GM18507 (cell line): ENCODE measurements at regions not wholly inside any gene's neighbourhood (a gene's known extent, or its start where the extent isn't known, plus 50 kb on each side); places are given as distances from the start of the nearest gene placed in this dataset.

Experiments
- DNase-seq: peaks from one replicate; pipeline ENCODE4 v3.0.0; 2011; ENCODE audit warnings: low read depth; ENCODE audit not compliant: insufficient read length; ENCODE audit errors: extremely low spot score
- FAIRE-seq: peaks from 2 replicates; lab custom pipeline; 2011; peaks lifted over from hg19 to GRCh38; lab: Jason Lieb, UNC

DNA sequence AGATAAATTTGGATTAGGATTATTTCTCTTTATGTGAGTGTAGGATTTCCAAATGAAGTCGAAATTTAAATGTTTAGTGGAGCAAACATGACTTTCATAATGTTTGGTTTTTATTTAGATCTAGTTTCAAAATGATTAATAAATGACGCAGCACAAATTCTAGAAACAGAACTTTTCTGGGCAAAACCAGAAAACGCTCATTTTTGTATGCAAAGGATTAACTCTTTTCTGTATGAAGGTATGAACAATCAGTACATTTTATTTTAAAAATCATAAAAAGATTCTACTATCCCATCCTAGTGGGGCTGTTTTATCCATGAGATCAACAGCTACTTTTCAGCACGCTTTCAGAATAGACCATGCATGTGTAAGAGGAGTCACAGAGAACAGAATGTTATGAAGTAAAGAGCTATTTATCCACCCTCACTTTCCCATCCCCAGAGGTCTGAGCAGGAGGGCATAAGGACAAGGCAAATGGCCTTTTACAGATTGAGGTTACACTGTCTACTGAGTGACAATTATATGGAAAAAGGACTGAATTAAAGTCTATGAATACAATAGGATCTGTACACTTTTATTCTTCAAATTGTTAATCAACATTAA, 270.8 kb downstream of the ZEB2 start:
- DNase-seq (no peak), FAIRE-seq (peak; percentile 60)

DNA sequence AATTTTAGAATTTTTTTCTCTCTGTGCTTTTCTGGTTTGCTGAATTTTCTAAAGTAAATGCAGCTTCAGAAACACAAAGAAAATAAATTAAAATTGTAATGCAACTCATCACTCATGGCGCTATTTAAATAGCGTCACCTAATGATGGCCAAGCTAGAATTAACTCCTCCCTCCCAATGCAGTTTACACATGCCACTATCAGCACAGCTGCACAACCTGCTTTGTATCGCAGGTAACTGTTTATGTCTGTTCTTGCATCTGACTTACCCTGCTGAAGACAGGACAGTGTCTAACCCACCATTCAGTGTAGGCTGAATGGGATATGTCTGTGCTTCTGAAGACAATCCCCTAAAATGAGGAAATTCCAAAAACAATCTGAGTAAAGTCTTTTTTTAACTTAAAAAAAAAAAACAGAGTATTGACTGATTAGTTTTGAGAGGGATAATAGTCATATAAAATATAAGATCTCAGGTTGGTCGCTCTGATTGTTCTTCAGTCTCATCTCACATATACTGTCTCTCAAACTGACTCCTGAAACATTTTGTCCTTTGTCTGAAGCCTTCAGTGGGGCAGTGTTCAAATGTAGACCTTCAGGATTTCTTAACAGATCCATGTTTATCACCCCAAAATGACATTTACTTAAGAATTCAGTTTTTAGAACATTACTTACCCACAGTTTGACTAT, 271.4 kb downstream of the ZEB2 start:
- FAIRE-seq (peak; percentile 44), DNase-seq (no peak)

DNA sequence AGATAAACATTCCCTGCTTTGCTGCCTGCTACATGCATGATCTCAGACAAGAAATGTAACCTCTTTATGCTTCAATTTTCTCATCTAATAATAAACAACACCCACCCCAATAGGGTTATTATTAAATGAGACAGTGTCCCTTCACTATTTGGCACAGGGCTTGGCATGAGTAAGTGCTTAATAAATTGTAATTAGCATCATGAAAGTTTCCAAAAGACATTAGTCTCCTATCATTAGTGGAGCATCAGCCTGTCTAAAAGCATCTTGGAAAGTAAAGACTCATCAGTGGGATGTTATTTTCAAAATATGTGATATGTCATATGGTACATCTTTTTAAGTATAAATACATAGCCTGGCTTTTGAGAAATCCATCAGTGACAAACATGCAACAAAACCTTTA, 275.0 kb downstream of the ZEB2 start:
- DNase-seq = no peak
- FAIRE-seq = peak; percentile 36

DNA sequence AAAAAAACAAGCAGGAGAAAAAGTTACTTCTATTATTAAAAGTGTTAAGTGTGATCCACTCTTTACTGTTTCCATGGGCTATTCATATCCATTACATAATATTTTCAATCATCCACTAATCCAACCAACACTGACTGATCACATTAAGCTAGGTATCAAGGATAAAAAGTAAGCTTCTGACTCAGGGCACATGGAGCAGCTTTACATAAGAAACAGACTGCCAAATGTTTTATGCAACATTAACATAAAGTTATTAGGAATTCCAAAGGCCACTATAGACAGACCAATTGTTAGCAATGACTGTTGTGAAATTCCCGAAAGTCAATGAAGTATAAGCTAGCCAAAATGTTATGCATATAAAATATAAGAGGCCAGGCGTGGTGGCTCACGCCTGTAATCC, 277.6 kb downstream of the ZEB2 start:
- DNase-seq = no peak
- FAIRE-seq = no peak

DNA sequence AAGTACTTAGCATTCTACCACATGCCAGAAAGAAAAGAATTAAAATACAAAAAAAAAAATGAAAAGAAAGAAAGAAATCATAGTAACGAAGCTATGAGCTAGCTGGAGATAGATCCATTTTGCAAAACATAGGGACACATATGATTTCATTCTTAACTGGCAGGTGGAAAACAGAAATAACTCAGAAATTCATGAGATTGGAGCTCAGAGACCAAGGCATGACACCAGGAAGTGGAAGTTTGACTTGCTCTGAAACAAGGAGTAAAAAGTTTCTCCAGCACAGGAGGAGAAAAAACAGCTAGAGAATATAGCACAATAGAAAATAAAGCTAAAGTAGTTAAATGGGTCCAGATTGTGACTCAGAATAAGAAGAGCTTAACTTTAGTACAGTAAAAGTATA, 278.1 kb downstream of the ZEB2 start:
- FAIRE-seq (peak; percentile 78), DNase-seq (no peak)

DNA sequence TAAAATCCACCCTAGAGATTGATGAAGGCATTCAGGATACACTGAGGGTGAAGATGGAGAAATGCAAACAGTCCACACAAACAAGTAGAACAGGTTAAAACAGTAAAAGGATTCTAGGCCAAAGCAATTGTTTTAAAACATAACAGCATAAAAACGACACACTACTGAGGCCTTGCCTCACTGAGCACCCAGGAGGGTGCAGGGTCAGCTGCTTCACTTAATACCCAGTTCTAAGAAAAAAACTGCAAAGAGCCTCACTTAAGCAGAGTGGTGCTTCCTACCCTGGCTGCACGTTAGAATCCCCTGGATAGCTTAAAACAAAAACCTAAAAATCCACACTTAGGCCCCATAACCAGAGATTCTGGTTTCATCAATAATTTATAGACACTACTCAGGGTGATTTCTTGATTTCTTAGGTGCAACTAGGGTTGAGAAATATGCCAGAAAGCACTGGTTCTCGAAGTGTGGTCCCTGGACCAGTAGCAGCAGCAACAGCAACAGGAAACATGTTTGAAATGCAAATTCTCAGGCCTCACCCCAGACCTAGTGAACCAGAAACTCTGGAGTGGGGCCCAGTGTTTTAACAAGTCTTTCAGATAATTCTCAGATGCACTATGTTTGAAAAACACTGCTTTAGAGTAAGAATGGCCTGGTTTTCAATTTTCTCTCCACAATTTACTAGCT, 279.1 kb downstream of the ZEB2 start:
- peak; percentile 98 for FAIRE-seq
- no peak for DNase-seq

DNA sequence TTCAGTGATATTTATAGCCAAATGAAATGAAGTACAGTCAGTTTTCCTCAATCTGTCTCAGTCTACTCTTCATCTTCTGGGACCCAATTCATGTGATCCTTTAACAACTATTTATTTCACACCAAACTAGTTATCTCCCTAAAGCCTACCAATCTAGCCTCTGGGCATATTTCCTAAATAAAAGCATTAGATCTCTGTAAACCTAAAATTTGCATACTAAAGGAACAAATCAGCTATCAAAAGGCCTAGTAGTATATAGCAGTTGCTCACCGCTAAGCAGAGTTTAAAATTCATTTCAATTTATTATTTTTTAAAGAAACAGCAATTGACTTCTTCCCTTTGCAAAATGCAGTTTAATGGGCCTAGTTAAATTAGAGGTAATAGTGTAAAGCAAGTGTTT, 280.2 kb downstream of the ZEB2 start:
- DNase-seq = no peak
- FAIRE-seq = peak; percentile 42

DNA sequence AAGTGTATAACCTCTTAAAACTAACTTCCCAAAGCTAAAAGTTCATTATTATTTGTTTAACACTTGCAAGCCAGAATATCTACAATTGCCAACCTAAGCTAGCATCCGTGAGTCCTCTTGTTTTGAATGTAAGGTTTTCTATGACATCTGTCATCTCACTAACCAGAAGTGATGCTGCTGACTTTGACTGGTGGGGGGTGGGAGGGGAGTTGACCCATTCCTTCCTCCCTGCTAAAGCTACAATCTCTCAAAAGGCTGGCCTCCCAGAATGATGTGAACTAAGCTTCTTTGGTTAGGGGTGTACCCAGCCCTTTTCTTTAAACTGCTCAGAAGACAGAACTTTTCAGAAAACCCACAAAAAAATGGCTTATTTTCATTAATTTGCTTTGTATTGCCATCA, 280.6 kb downstream of the ZEB2 start:
- FAIRE-seq (peak; percentile 33), DNase-seq (no peak)

DNA sequence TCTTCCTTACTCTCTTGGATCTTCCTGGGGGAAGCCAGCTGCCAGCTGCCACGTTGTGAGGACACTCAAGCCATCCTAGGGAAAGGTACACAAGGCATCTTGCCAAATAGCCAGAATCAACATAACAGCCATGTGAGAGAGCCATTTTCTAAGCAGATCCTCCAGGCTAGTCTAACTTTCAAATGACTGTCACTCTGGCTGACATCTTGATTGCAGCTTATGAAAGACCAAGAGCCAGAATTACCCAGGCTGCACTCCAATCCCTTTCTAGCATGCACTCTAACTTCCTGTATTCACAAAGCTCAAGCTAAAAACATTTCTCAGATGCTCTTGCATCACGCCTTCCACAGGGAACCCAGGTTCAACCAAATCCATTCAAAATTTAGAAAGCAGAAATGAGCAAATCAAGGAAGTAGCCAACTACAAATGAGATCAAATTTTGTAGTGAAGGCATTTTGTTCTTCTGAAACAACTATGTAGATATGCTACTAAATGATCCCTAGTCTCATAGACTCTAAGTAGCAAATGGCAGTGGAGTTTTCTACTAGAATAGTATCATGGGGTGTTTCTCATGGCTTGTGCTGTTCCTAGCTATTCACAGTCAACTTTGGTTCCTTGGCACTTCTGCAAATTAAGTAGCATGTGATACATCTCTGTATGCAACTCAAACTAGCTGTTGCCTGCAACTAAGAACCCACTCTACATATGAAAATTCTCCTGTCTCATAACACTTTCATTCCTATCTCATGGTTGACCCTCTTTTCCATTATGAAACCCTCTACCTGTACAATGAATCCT, 281.9 kb downstream of the ZEB2 start:
- FAIRE-seq = peak; percentile 56
- no peak for DNase-seq

DNA sequence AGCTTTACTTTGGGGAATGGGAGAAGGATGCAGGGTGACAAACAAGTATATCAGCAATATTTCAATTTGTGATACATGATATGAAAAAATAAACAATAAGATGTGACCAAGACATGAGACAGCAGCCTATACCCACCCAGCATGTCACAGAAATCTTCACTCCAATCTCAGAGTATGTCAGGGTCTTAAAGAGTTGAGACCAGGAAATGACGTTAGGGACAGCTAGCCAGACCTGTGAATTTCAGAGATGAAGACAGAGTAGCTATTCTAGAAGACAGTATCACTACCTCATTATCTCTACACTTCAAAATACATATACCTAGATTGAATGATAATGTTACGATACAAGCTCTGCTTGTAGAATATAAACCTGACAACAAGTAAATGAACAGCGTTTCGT, 282.8 kb downstream of the ZEB2 start:
- peak; percentile 49 for FAIRE-seq

DNA sequence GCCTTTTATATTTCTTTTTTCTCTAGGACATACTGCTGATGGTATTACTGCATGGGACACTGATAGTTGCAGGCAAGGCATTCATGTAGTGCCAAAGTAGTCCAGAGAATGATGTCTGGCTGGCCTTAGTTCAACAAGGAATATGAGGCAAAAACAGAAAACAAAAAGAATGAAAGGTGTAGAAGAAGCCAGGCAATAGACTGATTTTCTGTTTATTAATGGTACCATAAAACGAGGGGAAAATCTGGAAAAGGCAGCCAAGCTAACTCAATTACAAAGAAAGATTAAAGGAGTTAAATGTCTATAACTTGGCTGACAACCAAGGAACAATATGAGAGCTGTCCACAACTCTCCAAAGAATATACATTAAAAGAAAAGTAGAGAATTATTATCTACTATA, 284.9 kb downstream of the ZEB2 start:
- FAIRE-seq (no peak), DNase-seq (no peak)

More for the DNA sequence above, 282.8 kb downstream of the ZEB2 start:
- DNase-seq = no peak

DNA sequence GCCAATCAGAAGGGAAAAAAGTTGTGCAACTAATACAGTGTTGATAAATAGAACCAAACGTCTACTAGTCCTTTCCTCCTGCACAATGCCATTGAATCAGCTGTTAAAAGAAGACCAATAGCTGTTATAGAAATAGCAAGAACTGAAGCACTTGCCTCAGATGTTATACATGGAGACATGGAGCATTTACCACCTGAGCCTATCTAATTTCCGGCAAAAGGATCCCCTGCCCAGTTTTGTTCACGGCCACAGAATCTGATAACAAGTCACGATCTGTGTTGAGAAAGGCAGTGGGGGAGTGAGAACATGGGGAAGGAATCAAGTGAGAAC, 285.4 kb downstream of the ZEB2 start:
- FAIRE-seq (no peak), DNase-seq (no peak)

DNA sequence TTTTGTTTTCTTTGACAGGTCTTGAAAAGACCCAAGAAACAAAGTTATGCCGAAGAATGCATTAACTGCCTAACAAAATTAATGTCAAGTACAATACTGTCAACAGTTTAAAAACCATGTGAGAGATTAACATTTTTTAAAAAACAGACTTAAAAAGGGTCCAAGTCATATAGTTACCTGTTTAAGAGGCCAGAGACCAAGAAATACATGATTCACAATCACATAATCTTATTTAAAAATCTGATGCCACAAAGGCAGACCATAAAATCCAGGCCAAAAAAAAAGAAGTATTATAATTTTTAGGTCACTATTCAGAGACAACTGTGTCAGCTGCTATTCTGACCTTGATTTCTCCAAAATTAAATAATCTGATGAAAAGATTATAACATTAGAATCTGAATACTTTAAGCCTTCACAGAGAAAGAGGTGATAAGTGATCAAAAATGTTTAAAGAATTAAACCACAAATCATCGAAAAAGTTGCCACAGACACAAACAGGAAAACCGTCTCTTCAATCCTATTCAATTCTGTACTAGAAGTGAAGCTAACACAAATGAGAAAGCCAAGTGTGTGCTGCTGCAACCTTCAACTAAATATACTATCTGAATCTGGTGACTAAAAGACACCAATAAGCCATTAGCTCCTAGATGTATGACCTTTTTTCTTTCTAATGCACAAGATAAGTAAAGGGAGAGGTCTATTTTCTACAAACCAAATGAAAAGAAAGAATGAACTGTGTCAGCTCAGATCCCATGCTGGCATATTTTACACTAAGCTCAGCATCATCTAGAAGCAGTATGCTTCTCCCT, 286.0 kb downstream of the ZEB2 start:
- DNase-seq (no peak), FAIRE-seq (peak; percentile 15)

DNA sequence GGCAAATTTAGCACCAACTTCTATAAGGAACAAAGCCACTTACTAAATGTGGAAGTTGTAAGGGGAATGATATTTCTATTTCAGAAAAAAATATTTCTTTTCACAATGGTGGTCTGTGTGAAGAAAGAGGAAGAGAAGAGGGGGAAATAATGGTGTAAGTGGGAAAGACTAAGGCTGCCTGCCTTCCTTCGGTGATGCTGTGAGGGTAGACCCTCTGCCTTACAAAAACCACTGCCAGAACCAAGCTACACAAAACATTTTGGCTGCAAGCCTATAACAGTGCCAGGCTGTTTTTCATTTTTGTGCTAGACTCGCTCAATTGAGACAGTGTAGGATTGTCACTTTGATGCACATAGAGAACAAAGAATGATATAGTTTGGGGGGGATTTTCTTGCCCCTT, 286.6 kb downstream of the ZEB2 start:
- DNase-seq = no peak
- no peak for FAIRE-seq

DNA sequence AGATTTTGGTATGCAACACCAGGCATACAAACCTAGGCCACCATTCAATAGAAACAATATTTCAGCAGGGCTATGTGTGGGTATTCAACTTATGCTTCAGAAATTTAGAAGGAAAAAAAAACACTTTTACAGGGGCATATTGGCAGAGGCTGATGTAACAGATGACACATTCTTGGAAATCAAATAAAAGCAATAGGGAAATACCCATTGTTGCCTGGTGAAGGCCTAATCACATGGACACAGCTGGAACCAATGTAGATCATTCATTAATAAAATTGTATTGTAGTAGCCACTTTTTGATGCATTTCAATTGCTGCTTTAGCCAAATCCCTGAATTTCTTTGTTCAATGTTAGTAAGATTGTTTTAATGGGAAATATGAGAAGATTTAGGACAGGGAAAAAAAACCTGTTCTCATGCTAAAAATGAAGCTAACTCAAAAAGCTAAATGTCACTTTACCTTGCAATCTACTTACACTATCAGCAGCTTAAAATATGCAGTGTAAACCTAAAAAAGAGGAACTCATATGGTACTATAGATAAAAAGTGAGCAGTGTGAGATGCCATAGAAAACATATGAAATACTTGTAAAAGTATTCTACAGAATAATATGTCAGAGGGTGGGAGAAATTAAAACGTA, 289.4 kb downstream of the ZEB2 start:
- DNase-seq = no peak
- FAIRE-seq = no peak

DNA sequence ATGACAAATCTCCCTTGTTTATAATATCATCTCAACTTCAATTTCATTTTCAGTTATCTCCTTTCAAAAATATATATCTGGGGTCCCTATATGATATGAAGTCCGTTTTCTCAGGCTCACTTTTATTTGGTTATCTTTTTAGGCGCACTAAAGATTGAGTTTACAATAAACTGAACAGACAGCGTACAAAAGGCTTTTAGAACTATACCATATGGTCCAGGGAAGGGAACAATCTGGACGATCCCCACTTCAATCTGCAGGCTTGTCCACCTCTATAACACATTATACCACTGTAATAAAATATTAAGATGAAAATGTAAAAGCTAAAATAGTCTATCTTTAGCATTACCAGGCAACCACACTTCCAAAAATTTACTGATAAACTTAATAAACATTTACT, 289.9 kb downstream of the ZEB2 start:
- DNase-seq (no peak), FAIRE-seq (no peak)

DNA sequence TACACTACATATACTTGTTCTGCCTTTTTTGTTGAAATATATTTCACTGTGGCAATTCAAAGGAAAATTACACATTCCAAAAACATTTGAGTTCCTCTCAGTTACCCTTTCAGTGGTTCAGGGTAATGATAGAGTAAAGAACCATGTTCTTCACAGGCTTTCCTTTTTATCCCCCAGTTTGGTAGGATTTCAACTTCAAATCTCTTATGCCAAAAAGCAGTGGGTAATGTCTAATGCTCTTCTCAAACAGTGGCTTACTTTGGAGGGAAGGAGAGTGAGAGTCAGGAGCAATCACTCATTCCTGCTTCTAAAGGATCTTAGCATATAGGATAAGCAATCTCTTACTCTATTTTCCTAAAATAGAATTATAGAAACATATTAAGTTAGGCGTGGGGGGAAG, 290.6 kb downstream of the ZEB2 start:
- FAIRE-seq (no peak), DNase-seq (no peak)

DNA sequence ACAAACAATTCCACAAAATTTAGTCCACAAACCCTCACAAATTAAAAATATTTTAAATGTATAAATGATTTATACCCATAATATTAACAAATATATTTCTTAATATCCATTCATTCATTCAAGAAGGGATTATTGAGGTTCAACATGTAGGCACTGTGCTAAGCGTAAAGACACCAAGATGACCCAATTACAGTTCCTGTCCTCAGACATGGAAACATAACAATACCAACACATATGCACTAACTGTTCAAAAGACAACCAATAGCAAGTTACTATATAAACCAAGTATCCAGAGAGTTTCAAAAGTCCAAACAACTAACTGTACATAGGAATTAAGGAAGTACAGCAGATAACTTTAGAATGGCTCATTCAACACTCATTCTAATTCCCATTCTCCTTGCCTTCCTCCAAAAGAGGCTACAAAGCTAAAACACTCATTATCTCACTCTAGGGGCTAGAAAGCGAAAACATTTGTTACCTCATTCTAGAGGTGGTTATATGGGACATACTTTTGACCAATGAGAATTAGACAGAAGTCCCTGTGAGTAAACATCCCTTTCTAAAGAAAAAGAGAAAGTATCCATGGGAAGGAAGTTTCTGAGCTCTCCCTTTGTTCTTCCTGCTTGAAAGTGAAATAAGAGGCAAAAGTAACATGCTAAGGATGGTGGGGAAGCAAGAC, 292.4 kb downstream of the ZEB2 start:
- no peak for FAIRE-seq
- no peak for DNase-seq

DNA sequence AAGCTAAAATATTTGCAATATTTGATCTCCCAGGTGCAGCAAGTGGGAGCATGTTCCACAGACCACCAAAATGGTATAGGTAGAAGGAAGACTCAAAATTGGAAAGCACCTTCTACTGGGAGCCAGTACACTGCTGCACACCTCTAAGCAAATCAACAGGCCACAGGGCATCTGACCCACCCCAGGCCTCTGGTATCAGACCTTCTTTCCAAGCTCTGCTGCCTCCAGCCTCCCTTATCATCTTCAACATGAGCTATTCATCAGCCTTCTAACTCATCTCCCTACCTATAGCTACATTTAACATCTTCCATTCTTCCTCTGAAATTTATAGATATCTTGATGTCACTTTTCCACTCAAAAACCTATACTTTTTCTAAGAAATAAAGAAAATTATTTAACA, 294.8 kb downstream of the ZEB2 start:
- FAIRE-seq (no peak), DNase-seq (no peak)
